ENCODE measurements at regions not wholly inside any gene's neighbourhood (a gene's known extent, or its start where the extent isn't known, plus 50 kb on each side); places are given as distances from the start of the nearest gene placed in this dataset.
"Not testable (repeated sequence)": the region's sequence is repeated elsewhere in the genome, so short reads cannot be mapped to it uniquely, and the experiment has no call there.

GRCh38 chr18:977327-977726 lies 72.7 kb downstream of the ADCYAP1 start:
- TF ChIP-seq EZH2 (IDR thresholded peaks at IDR 0.05); POLR2AphosphoS5 (IDR thresholded peaks at IDR 0.05; ENCODE audit: borderline replicate concordance, low read depth, low read length); FOXP2 (optimal IDR thresholded peaks at IDR 0.05; ENCODE audit: control extremely low read depth, extremely low read length, insufficient read depth): not testable (repeated sequence)
